B cell (primary cell): ENCODE measurements at regions not wholly inside any gene's neighbourhood (a gene's known extent, or its start where the extent isn't known, plus 50 kb on each side); places are given as distances from the start of the nearest gene placed in this dataset.

ENCODE experiments used
- ATAC-seq: fragments of 200-7000 bp; cut with Tn5 transposase; one replicate; pipeline ENCODE4 v1.10.0; 2021; ENCODE audit warnings: low read depth, mild to moderate bottlenecking, moderate number of reproducible peaks, moderate library complexity
- CTCF ChIA-PET: fragments of 350-600 bp; sonication (Branson Sonifier 250); formaldehyde crosslinking; loops from one replicate; lab custom pipeline; 2021; ENCODE audit warnings: antibody characterized with exemption, inconsistent platforms; lab: Charles Lee
- POLR2A ChIA-PET: fragments of 350-600 bp; sonication (Branson Sonifier 250); formaldehyde crosslinking; loops from one replicate; lab custom pipeline; 2021; ENCODE audit warnings: antibody characterized with exemption; lab: Charles Lee
- DNase-seq: peaks from one replicate; pipeline ENCODE4 v3.0.0; 2013
- H2AFZ ChIP-seq: 2 replicates; pipeline ENCODE4 v1.6.1; 2012; ENCODE audit warnings: mild to moderate bottlenecking, low read depth, low read length; ENCODE audit not compliant: insufficient read depth, poor library complexity, severe bottlenecking
- H3K27ac ChIP-seq, 2 donors: 1 replicate in 1 of 2; 2 replicates in 1 of 2; pipeline ENCODE4 v1.5.1; 2012 to 2013; ENCODE audit warnings: low read length in 2 of 2, mild to moderate bottlenecking in 2 of 2, moderate library complexity in 1 of 2
- H3K27me3 ChIP-seq, 4 experiments: fragments of 200-600 bp in 1 of 4; sonication (generic) in 1 of 4; replicated peaks in 1 of 4; 1 replicate in 2 of 4; 2 replicates in 2 of 4; pipeline versions ENCODE4 v1.6.1 to v1.7.0; 2013 to 2016; ENCODE audit warnings: low read length in 3 of 4, mild to moderate bottlenecking in 2 of 4, mixed read lengths in 1 of 4, moderate library complexity in 1 of 4; ENCODE audit not compliant: insufficient read depth in 4 of 4, control insufficient read depth in 3 of 4; ENCODE audit errors: control extremely low read depth in 1 of 4
- H3K36me3 ChIP-seq, 2 experiments: replicated peaks in 1 of 2; 1 replicate in 1 of 2; 2 replicates in 1 of 2; pipeline versions ENCODE4 v1.6.1 to v1.7.1; 2013; ENCODE audit warnings: low read length in 1 of 2; ENCODE audit not compliant: insufficient read depth in 2 of 2, control insufficient read depth in 1 of 2; ENCODE audit errors: control extremely low read depth in 1 of 2, extremely low read depth in 1 of 2
- H3K4me1 ChIP-seq, 2 donors: fragments of 200-600 bp in 1 of 2; sonication (generic) in 1 of 2; 1 replicate in 1 of 2; 2 replicates in 1 of 2; pipeline versions ENCODE4 v1.5.1 to v1.6.1; 2013 to 2017; ENCODE audit warnings: low read length in 2 of 2; ENCODE audit not compliant: control insufficient read depth in 2 of 2, insufficient read depth in 2 of 2
- H3K4me2 ChIP-seq: replicated peaks from 2 replicates; pipeline ENCODE3; 2012; ENCODE audit warnings: mild to moderate bottlenecking, low read depth, low read length; ENCODE audit not compliant: poor library complexity, severe bottlenecking
- H3K4me3 ChIP-seq, 5 experiments: fragments of 200-600 bp in 1 of 5; sonication (generic) in 1 of 5; 1 replicate in 3 of 5; 2 replicates in 2 of 5; pipeline versions ENCODE4 v1.5.1 to v1.7.0; 2011 to 2016; ENCODE audit warnings: low read length in 4 of 5, mild to moderate bottlenecking in 4 of 5, low read depth in 2 of 5, control low read depth in 1 of 5, moderate library complexity in 1 of 5; ENCODE audit not compliant: insufficient read depth in 1 of 5; ENCODE audit errors: control extremely low read depth in 1 of 5, extremely low read depth in 1 of 5
- H3K79me2 ChIP-seq: fragments of 200-600 bp; sonication (generic); one replicate; pipeline ENCODE4 v1.6.0; 2016; ENCODE audit warnings: low read length; ENCODE audit not compliant: control insufficient read depth, insufficient read depth
- H3K9ac ChIP-seq: fragments of 200-600 bp; sonication (generic); 2 replicates; pipeline ENCODE4 v1.6.1; 2017; ENCODE audit warnings: mild to moderate bottlenecking, low read length, moderate library complexity
- H3K9me3 ChIP-seq, 3 donors: one replicate each; pipeline versions ENCODE4 v1.6.1 to v1.7.1; 2013; ENCODE audit warnings: low read length in 2 of 3; ENCODE audit not compliant: control insufficient read depth in 2 of 3, insufficient read depth in 1 of 3; ENCODE audit errors: control extremely low read depth in 1 of 3
- H4K20me1 ChIP-seq: 2 replicates; pipeline ENCODE4 v1.6.0; 2012; ENCODE audit warnings: mild to moderate bottlenecking, low read length; ENCODE audit not compliant: insufficient read depth, control insufficient read depth, poor library complexity, severe bottlenecking
- H3K27ac Mint-ChIP-seq: one replicate; pipeline ENCODE4 v1.8.0; 2021; ENCODE audit warnings: mixed read lengths
- H3K27me3 Mint-ChIP-seq: one replicate; pipeline ENCODE4 v1.8.0; 2021; ENCODE audit warnings: mixed read lengths
- H3K4me1 Mint-ChIP-seq: one replicate; pipeline ENCODE4 v1.8.0; 2021; ENCODE audit warnings: mixed read lengths
- H3K4me3 Mint-ChIP-seq: one replicate; pipeline ENCODE4 v1.8.0; 2021; ENCODE audit warnings: mixed read lengths
- H3K9me3 Mint-ChIP-seq: one replicate; pipeline ENCODE4 v1.8.0; 2022; ENCODE audit warnings: mixed read lengths; ENCODE audit not compliant: insufficient read depth
- CTCF ChIP-seq: fragments of 200-600 bp; IDR thresholded peaks from one replicate; pipeline ENCODE4 v1.8.0; 2022; ENCODE audit warnings: antibody characterized with exemption, mild to moderate bottlenecking
- EZH2 ChIP-seq: IDR thresholded peaks from 2 replicates; pipeline ENCODE4 v1.6.1; 2012; ENCODE audit warnings: borderline replicate concordance, low read depth, mild to moderate bottlenecking, moderate library complexity, low read length; ENCODE audit not compliant: insufficient read depth, poor library complexity, severe bottlenecking
- WGBS: methylation state at CpG from one replicate; pipeline ENCODE4 v1.1.5; 2013; ENCODE audit warnings: missing lambda C conversion rate; ENCODE audit not compliant: insufficient coverage; 5-methylcytosine and 5-hydroxymethylcytosine counted together
- intact Hi-C: fragments of 100-400 bp; cut with micrococcal nuclease; formaldehyde crosslinking; loops from one replicate; pipeline ENCODE4 v1.10.0; 2022

GRCh38 chr10:118484152-118484871 lies 111.1 kb downstream of the PRLHR start:
- Histone ChIP-seq H4K20me1 (no peaks in the 10 kb centered on the region), H2AFZ (no peak overlapping the region), H3K9ac (no peak overlapping the region), H3K79me2 (no peaks in the 10 kb centered on the region), H3K27me3 (no peaks in the 10 kb centered on the region), H3K4me1 (no peaks in the 10 kb centered on the region), H3K27ac (no peak overlapping the region), H3K36me3 (no peaks in the 10 kb centered on the region), H3K9me3 (no peaks in the 10 kb centered on the region), H3K4me3 (no peak overlapping the region), H3K4me2 (no peak overlapping the region)
- no peak for TF ChIP-seq EZH2
- no peak for TF ChIP-seq CTCF
- ATAC-seq (no peak), DNase-seq (no peak)
- Mint-ChIP-seq H3K9me3 (no peaks in the 10 kb centered on the region), H3K27me3 (peaks cover 4% of the 10 kb centered on the region), H3K27ac (no peak overlapping the region), H3K4me3 (no peak overlapping the region), H3K4me1 (no peaks in the 10 kb centered on the region)
- POLR2A ChIA-PET: no interaction called here
- CTCF ChIA-PET: no interaction called here
- no CpG with 5 or more reads among the region's 5 CpGs for WGBS
- intact Hi-C loops: no loop called here

- Histone ChIP-seq H3K4me2 (no peak overlapping the region), H3K79me2 (no peaks in the 10 kb centered on the region), H3K27ac (no peak overlapping the region), H3K4me1 (no peaks in the 10 kb centered on the region), H3K27me3 (no peaks in the 10 kb centered on the region), H3K9me3 (no peaks in the 10 kb centered on the region), H4K20me1 (no peaks in the 10 kb centered on the region), H3K4me3 (no peak overlapping the region), H2AFZ (no peak overlapping the region), H3K9ac (no peak overlapping the region), H3K36me3 (no peaks in the 10 kb centered on the region)
- DNase-seq (no peak), ATAC-seq (no peak)
- POLR2A ChIA-PET: no interaction called here
- Mint-ChIP-seq H3K27me3 (no peaks in the 10 kb centered on the region), H3K4me3 (no peak overlapping the region), H3K9me3 (no peaks in the 10 kb centered on the region), H3K27ac (no peak overlapping the region), H3K4me1 (no peaks in the 10 kb centered on the region)
- WGBS: 74% methylated on average over 5 of the region's 6 CpGs
- CTCF ChIA-PET: no interaction called here
- TF ChIP-seq EZH2: no peak
- intact Hi-C loops: no loop called here
These were observed 112.0 kb downstream of the PRLHR start for GRCh38 chr10:118483496-118483895.
